ENCODE measurements at regions not wholly inside any gene's neighbourhood (a gene's known extent, or its start where the extent isn't known, plus 50 kb on each side); places are given as distances from the start of the nearest gene placed in this dataset.

GRCh38 chr3:23682646-23683045 is 123.1 kb upstream of the UBE2E1 start:
- Histone ChIP-seq H3K4me1 (no peaks in the 10 kb centered on the region), H3K36me3 (no peaks in the 10 kb centered on the region), H3K9me3 (no peaks in the 10 kb centered on the region), H3K27me3 (no peaks in the 10 kb centered on the region), H3K4me3 (no peak overlapping the region), H3K27ac (no peak overlapping the region)
- intact Hi-C loops (cut with DNase I), result no loop called here
- DNase-seq (no peak), ATAC-seq (no peak)
- TF ChIP-seq CTCF (IDR thresholded peaks at IDR 0.05), result no peak
- TF ChIP-seq POLR2A (IDR thresholded peaks at IDR 0.05), result no peak
- 29% methylated on average over 1 of the region's 1 CpG for WGBS (ENCODE audit: insufficient coverage, low coverage, low lambda C conversion rate, missing lambda C conversion rate)

- Histone ChIP-seq H3K9me3 (no peaks in the 10 kb centered on the region), H3K4me1 (no peaks in the 10 kb centered on the region), H3K4me3 (no peak overlapping the region), H3K27me3 (no peaks in the 10 kb centered on the region), H3K27ac (no peak overlapping the region), H3K36me3 (no peaks in the 10 kb centered on the region)
- intact Hi-C loops (cut with DNase I), result no loop called here
- TF ChIP-seq CTCF (IDR thresholded peaks at IDR 0.05) (no peak), POLR2A (IDR thresholded peaks at IDR 0.05) (no peak)
- DNase-seq (peak in 1 of 3 donors; percentile 29), ATAC-seq (peak; percentile 34 to 95 (median 49))
- 68% methylated on average over 8 of the region's 9 CpGs for WGBS (ENCODE audit: insufficient coverage, low coverage, low lambda C conversion rate, missing lambda C conversion rate)
Observed at GRCh38 chr3:23685541-23686258, 120.1 kb upstream of the UBE2E1 start.

- Histone ChIP-seq H3K27me3 (no peaks in the 10 kb centered on the region), H3K27ac (no peak overlapping the region), H3K36me3 (no peaks in the 10 kb centered on the region), H3K4me1 (no peaks in the 10 kb centered on the region), H3K9me3 (no peaks in the 10 kb centered on the region), H3K4me3 (no peak overlapping the region)
- no CpG with 5 or more reads among the region's 3 CpGs for WGBS (ENCODE audit: insufficient coverage, low coverage, low lambda C conversion rate, missing lambda C conversion rate)
- ATAC-seq (no peak), DNase-seq (no peak)
- TF ChIP-seq POLR2A (IDR thresholded peaks at IDR 0.05), result no peak
- intact Hi-C loops (cut with DNase I), result no loop called here
Observed at GRCh38 chr3:23686519-23686918, 119.2 kb upstream of the UBE2E1 start.

GRCh38 chr3:23691357-23691895 is 114.3 kb upstream of the UBE2E1 start:
- intact Hi-C loops (cut with DNase I), result no loop called here
- H3K36me3 ChIP-seq, result no peaks in the 10 kb centered on the region
- no peak overlapping the region for H3K27ac ChIP-seq
- DNase-seq, result no peak
- H3K9me3 ChIP-seq, result no peaks in the 10 kb centered on the region
- ATAC-seq, result no peak
- WGBS (ENCODE audit: insufficient coverage, low coverage, low lambda C conversion rate, missing lambda C conversion rate), result 86% methylated on average over 3 of the region's 5 CpGs
- no peaks in the 10 kb centered on the region for H3K4me1 ChIP-seq
- H3K4me3 ChIP-seq, result no peak overlapping the region
- TF ChIP-seq CTCF (IDR thresholded peaks at IDR 0.05) (no peak), POLR2A (IDR thresholded peaks at IDR 0.05) (no peak)
- H3K27me3 ChIP-seq, result no peaks in the 10 kb centered on the region

- no peak for DNase-seq
- no peak for ATAC-seq
- 81% methylated on average over 2 of the region's 2 CpGs for WGBS (ENCODE audit: insufficient coverage, low coverage, low lambda C conversion rate, missing lambda C conversion rate)
- no peaks in the 10 kb centered on the region for H3K9me3 ChIP-seq
- H3K27ac ChIP-seq, result no peak overlapping the region
- TF ChIP-seq CTCF (IDR thresholded peaks at IDR 0.05) (no peak), POLR2A (IDR thresholded peaks at IDR 0.05) (no peak)
- H3K4me1 ChIP-seq, result no peaks in the 10 kb centered on the region
- H3K4me3 ChIP-seq, result no peak overlapping the region
- H3K27me3 ChIP-seq, result no peaks in the 10 kb centered on the region
- H3K36me3 ChIP-seq, result no peaks in the 10 kb centered on the region
- intact Hi-C loops (cut with DNase I), result no loop called here
Observed at GRCh38 chr3:23696842-23697241, 108.9 kb upstream of the UBE2E1 start.

Measured in right lobe of liver (tissue), 6 donors.